ENCODE measurements at regions not wholly inside any gene's neighbourhood (a gene's known extent, or its start where the extent isn't known, plus 50 kb on each side); places are given as distances from the start of the nearest gene placed in this dataset.

- Histone ChIP-seq H3K9me3 (ENCODE audit: control insufficient read depth, insufficient read depth, low read depth, low read length) (no peaks in the 10 kb centered on the region), H3K4me3 (ENCODE audit: low read depth, low read length) (no peak overlapping the region), H3K36me3 (ENCODE audit: control insufficient read depth in 2 of 2, insufficient read depth in 1 of 2, low read length in 2 of 2) (no peaks in the 10 kb centered on the region), H3K4me1 (ENCODE audit: control insufficient read depth, insufficient read depth, low read length) (no peaks in the 10 kb centered on the region), H3K27ac (ENCODE audit: extremely low read depth, low read depth, low read length) (no peak overlapping the region)
- POLR2A ChIA-PET, result no interaction called here
- TF ChIP-seq ZNF404 (tag by site-specific recombination; IDR thresholded peaks at IDR 0.05) (no peak), ZNF580 (tag by site-specific recombination; IDR thresholded peaks at IDR 0.05) (no peak), SP2 (tag by site-specific recombination; IDR thresholded peaks at IDR 0.05) (no peak), ZSCAN16 (tag by site-specific recombination; IDR thresholded peaks at IDR 0.05) (no peak), ZNF558 (tag by site-specific recombination; IDR thresholded peaks at IDR 0.05) (no peak), ZNF544 (tag by site-specific recombination; IDR thresholded peaks at IDR 0.05) (no peak), KLF17 (tag by site-specific recombination; IDR thresholded peaks at IDR 0.05) (no peak), GFI1B (tag by site-specific recombination; IDR thresholded peaks at IDR 0.05) (no peak), ZNF623 (tag by site-specific recombination; IDR thresholded peaks at IDR 0.05) (no peak)
- CTCF ChIA-PET, result no interaction called here
Observed at GRCh38 chr2:238689331-238689730, 158.6 kb upstream of the TWIST2 start.

- no peaks in the 10 kb centered on the region for H3K9me3 ChIP-seq (ENCODE audit: control insufficient read depth, insufficient read depth, low read depth, low read length)
- TF ChIP-seq ZNF510 (tag by site-specific recombination; IDR thresholded peaks at IDR 0.05; ENCODE audit: insufficient replicate concordance), result no peak
- TF ChIP-seq ZFP37 (tag by site-specific recombination; IDR thresholded peaks at IDR 0.05), result no peak
- TF ChIP-seq REST (tag by site-specific recombination; IDR thresholded peaks at IDR 0.05), result no peak
- TF ChIP-seq ZNF23 (tag by site-specific recombination; IDR thresholded peaks at IDR 0.05; ENCODE audit: borderline replicate concordance), result no peak
- no peak for TF ChIP-seq ZNF324 (tag by site-specific recombination; IDR thresholded peaks at IDR 0.05)
- TF ChIP-seq ZNF544 (tag by site-specific recombination; IDR thresholded peaks at IDR 0.05), result no peak
- TF ChIP-seq ZBTB7A (tag by site-specific recombination; IDR thresholded peaks at IDR 0.05; ENCODE audit: low read depth), result no peak
- TF ChIP-seq ZNF555 (tag by site-specific recombination; conservative IDR thresholded peaks at IDR 0.05), result no peak
- no peak for TF ChIP-seq ZNF280C (tag by site-specific recombination; IDR thresholded peaks at IDR 0.05)
- TF ChIP-seq ZNF791 (tag by site-specific recombination; IDR thresholded peaks at IDR 0.05), result no peak
- no peak for TF ChIP-seq ZNF341 (tag by site-specific recombination; IDR thresholded peaks at IDR 0.05; ENCODE audit: low read depth)
- TF ChIP-seq ZSCAN18 (tag by site-specific recombination; IDR thresholded peaks at IDR 0.05), result no peak
- no peak for TF ChIP-seq ZNF394 (tag by site-specific recombination; IDR thresholded peaks at IDR 0.05; ENCODE audit: borderline replicate concordance)
- TF ChIP-seq BCL11A (tag by site-specific recombination; IDR thresholded peaks at IDR 0.05; ENCODE audit: low read depth), result no peak
- TF ChIP-seq KLF7 (tag by site-specific recombination; IDR thresholded peaks at IDR 0.05; ENCODE audit: borderline replicate concordance), result no peak
- TF ChIP-seq ZNF274 (IDR thresholded peaks at IDR 0.05; ENCODE audit: low read length), result no peak
- no peak for TF ChIP-seq ZNF274 (tag by site-specific recombination; IDR thresholded peaks at IDR 0.05; ENCODE audit: borderline replicate concordance)
- no peak for TF ChIP-seq ZNF26 (tag by site-specific recombination; IDR thresholded peaks at IDR 0.05)
- H3K4me1 ChIP-seq (ENCODE audit: control insufficient read depth, insufficient read depth, low read length), result no peaks in the 10 kb centered on the region
- ChIA-PET POLR2A (no interaction called here), CTCF (no interaction called here)
- no peak overlapping the region for H3K4me3 ChIP-seq (ENCODE audit: low read depth, low read length)
- no peaks in the 10 kb centered on the region for H3K36me3 ChIP-seq (ENCODE audit: control insufficient read depth in 2 of 2, insufficient read depth in 1 of 2, low read length in 2 of 2)
- H3K27ac ChIP-seq (ENCODE audit: extremely low read depth, low read depth, low read length), result no peak overlapping the region
Observed at GRCh38 chr2:238689871-238690389, 158.0 kb upstream of the TWIST2 start.
